SK-MEL-5 (cell line): ENCODE measurements at regions not wholly inside any gene's neighbourhood (a gene's known extent, or its start where the extent isn't known, plus 50 kb on each side); places are given as distances from the start of the nearest gene placed in this dataset.

Experiments used
- DNase-seq: peaks from one replicate; pipeline ENCODE4 v3.0.0-alpha.2; 2016; ENCODE audit warnings: low read depth, low spot score
- in situ Hi-C: cut with HindIII; loops from 2 replicates; pipeline ENCODE4 v1.10.0; 2016; ENCODE audit warnings: low sequenced_read_pairs, high pct_unique_total_duplicates, low pct_unique_long_range_greater_than_20kb

- no peak for DNase-seq
- in situ Hi-C loops: no loop called here
Observed at GRCh38 chr2:16408331-16409005, 257.2 kb downstream of the CYRIA start.

GRCh38 chr2:16407358-16407757 lies 258.3 kb downstream of the CYRIA start:
- in situ Hi-C loops: no loop called here
- no peak for DNase-seq

- DNase-seq: no peak
- in situ Hi-C loops: no loop called here
Observed at GRCh38 chr2:16406496-16407289, 258.9 kb downstream of the CYRIA start.

- no peak for DNase-seq
- in situ Hi-C loops: no loop called here
Observed at GRCh38 chr2:16405551-16405950, 260.1 kb downstream of the CYRIA start.

GRCh38 chr2:16404551-16405300 lies 260.9 kb downstream of the CYRIA start:
- in situ Hi-C loops: no loop called here
- DNase-seq: no peak

- DNase-seq: no peak
- in situ Hi-C loops: no loop called here
Observed at GRCh38 chr2:16404146-16404545, 261.5 kb downstream of the CYRIA start.

GRCh38 chr2:16402891-16403290 lies 262.7 kb downstream of the CYRIA start:
- DNase-seq: no peak
- in situ Hi-C loops: no loop called here

- in situ Hi-C loops: no loop called here
Observed at GRCh38 chr2:16401761-16402300, 263.8 kb downstream of the CYRIA start.

GRCh38 chr2:16400127-16400623 lies 265.5 kb downstream of the CYRIA start:
- no peak for DNase-seq
- in situ Hi-C loops: no loop called here

More at GRCh38 chr2:16401761-16402300, 263.8 kb downstream of the CYRIA start:
- DNase-seq: no peak

GRCh38 chr2:16398486-16399043 lies 267.1 kb downstream of the CYRIA start:
- in situ Hi-C loops: no loop called here

GRCh38 chr2:16397681-16398475 lies 267.8 kb downstream of the CYRIA start:
- in situ Hi-C loops: no loop called here
- no peak for DNase-seq

More at GRCh38 chr2:16398486-16399043, 267.1 kb downstream of the CYRIA start:
- DNase-seq: no peak

- in situ Hi-C loops: no loop called here
- DNase-seq: no peak
Observed at GRCh38 chr2:16396986-16397385, 268.6 kb downstream of the CYRIA start.

- in situ Hi-C loops: no loop called here
- no peak for DNase-seq
Observed at GRCh38 chr2:16396171-16396570, 269.5 kb downstream of the CYRIA start.

GRCh38 chr2:16395601-16396000 lies 270.0 kb downstream of the CYRIA start:
- in situ Hi-C loops: no loop called here
- no peak for DNase-seq

- in situ Hi-C loops: no loop called here
Observed at GRCh38 chr2:16394986-16395550, 270.6 kb downstream of the CYRIA start.

GRCh38 chr2:16394072-16394985 lies 271.3 kb downstream of the CYRIA start:
- in situ Hi-C loops: no loop called here
- no peak for DNase-seq

More at GRCh38 chr2:16394986-16395550, 270.6 kb downstream of the CYRIA start:
- DNase-seq: no peak
